ENCODE measurements at regions not wholly inside any gene's neighbourhood (a gene's known extent, or its start where the extent isn't known, plus 50 kb on each side); places are given as distances from the start of the nearest gene placed in this dataset.

DNA sequence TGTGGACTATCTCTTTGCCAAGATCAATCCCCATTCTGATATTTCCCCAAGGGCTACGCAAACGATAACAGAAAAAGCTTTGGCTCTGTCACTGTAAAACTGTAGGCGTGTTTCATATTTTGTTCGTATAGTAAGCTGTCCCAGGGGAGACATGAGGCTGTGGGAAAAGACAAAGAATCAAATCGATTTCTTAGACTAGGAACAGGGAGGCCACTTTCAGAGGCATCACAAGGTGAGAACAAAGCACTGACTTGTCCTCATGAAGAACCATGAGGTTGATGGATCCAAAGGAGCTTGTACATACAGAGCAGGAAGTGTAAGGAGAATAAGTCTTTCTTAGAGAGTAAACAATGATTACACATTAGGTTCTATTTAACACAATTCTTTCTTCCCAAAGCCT, 255.7 kb downstream of the HNMT start:
- H2AFZ ChIP-seq = no peak overlapping the region
- no peaks in the 10 kb centered on the region for H3K79me2 ChIP-seq (ENCODE audit: insufficient read depth)
- no peak overlapping the region for H3K4me3 ChIP-seq
- H3K9me3 ChIP-seq (ENCODE audit: low read depth) = no peaks in the 10 kb centered on the region
- no peak for TF ChIP-seq EZH2 (IDR thresholded peaks at IDR 0.05; ENCODE audit: insufficient read depth, poor library complexity, severe bottlenecking)
- TF ChIP-seq EZH2phosphoT487 (IDR thresholded peaks at IDR 0.05; ENCODE audit: insufficient read depth, low read depth) = no peak
- WGBS, 2 experiments (ENCODE audit: low coverage in 1 of 2, low lambda C conversion rate in 2 of 2, missing lambda C conversion rate in 2 of 2) = 68% methylated on average over 5 of the region's 5 CpGs
- H3K4me2 ChIP-seq (ENCODE audit: unreplicated experiment) = no peak overlapping the region
- in situ Hi-C loops (cut with MboI) = no loop called here
- H3K27me3 ChIP-seq (replicated peaks; ENCODE audit: insufficient read depth) = no peaks in the 10 kb centered on the region
- no peaks in the 10 kb centered on the region for H3K36me3 ChIP-seq (ENCODE audit: low read depth)
- no peak overlapping the region for H3K27ac ChIP-seq
- H4K20me1 ChIP-seq (ENCODE audit: insufficient read depth) = no peaks in the 10 kb centered on the region
- DNase-seq = no peak
- no peak overlapping the region for H3K9ac ChIP-seq
- H3K4me1 ChIP-seq (ENCODE audit: insufficient read depth) = no peaks in the 10 kb centered on the region
- no peaks in the 10 kb centered on the region for H3K9me2 ChIP-seq (ENCODE audit: insufficient read depth)
- H3F3A ChIP-seq (ENCODE audit: insufficient read depth) = no peaks in the 10 kb centered on the region

DNA sequence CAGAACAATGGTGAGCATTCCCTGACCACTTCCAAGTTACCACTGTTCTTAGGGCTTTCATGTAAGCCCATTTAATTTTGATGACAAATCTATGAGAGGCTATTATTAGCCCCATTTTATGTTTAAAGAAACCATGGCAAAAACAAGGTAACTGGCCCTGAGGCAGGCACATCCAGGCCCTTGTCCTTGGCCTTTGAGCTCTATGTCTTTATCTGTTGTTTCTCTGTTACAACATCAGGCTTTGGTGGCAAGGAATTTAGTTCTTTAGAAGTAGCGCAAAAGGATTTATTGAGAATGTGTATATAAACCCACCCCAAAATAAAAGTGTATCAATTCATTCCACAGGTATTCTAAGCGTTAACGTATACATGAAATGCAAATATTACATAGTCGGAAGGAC, 257.1 kb downstream of the HNMT start:
- Histone ChIP-seq H3K36me3 (ENCODE audit: low read depth) (no peaks in the 10 kb centered on the region), H3K79me2 (ENCODE audit: insufficient read depth) (no peaks in the 10 kb centered on the region), H3K4me1 (ENCODE audit: insufficient read depth) (no peaks in the 10 kb centered on the region), H3K4me3 (no peak overlapping the region), H3K4me2 (ENCODE audit: unreplicated experiment) (no peak overlapping the region), H3K9me3 (ENCODE audit: low read depth) (no peaks in the 10 kb centered on the region), H2AFZ (no peak overlapping the region), H3F3A (ENCODE audit: insufficient read depth) (no peaks in the 10 kb centered on the region), H3K9me2 (ENCODE audit: insufficient read depth) (no peaks in the 10 kb centered on the region), H3K9ac (no peak overlapping the region), H3K27me3 (replicated peaks; ENCODE audit: insufficient read depth) (no peaks in the 10 kb centered on the region), H3K27ac (no peak overlapping the region), H4K20me1 (ENCODE audit: insufficient read depth) (no peaks in the 10 kb centered on the region)
- TF ChIP-seq EZH2 (IDR thresholded peaks at IDR 0.05; ENCODE audit: insufficient read depth, poor library complexity, severe bottlenecking) (no peak), EZH2phosphoT487 (IDR thresholded peaks at IDR 0.05; ENCODE audit: insufficient read depth, low read depth) (no peak)
- 92 to 93% methylated on average over 4 of the region's 4 CpGs for WGBS, 2 experiments (ENCODE audit: low coverage in 1 of 2, low lambda C conversion rate in 2 of 2, missing lambda C conversion rate in 2 of 2)
- no peak for DNase-seq
- in situ Hi-C loops (cut with MboI) = no loop called here

DNA sequence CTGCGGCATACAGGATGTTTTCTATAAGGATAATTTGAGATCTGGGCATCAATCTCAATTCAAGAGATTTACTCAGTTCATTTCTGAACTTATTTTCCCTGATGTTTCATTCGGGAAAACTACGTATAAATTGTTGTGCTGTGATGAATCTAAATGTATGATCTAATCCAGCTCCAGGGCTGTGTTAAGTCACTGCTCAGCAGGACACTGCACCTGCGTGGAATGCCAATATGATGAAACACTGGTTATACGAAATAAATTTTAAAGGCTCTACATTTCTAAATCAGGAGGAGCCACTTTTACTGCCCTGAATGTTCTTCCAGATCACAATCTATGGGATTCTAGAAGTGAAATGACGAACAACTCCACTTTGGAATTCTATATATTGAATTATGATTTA, 259.0 kb downstream of the HNMT start:
- no peak for DNase-seq
- Histone ChIP-seq H3K27me3 (replicated peaks; ENCODE audit: insufficient read depth) (no peaks in the 10 kb centered on the region), H4K20me1 (ENCODE audit: insufficient read depth) (no peaks in the 10 kb centered on the region), H3K79me2 (ENCODE audit: insufficient read depth) (no peaks in the 10 kb centered on the region), H2AFZ (no peak overlapping the region), H3K27ac (no peak overlapping the region), H3F3A (ENCODE audit: insufficient read depth) (no peaks in the 10 kb centered on the region), H3K4me1 (ENCODE audit: insufficient read depth) (no peaks in the 10 kb centered on the region), H3K4me3 (no peak overlapping the region), H3K36me3 (ENCODE audit: low read depth) (no peaks in the 10 kb centered on the region), H3K9ac (no peak overlapping the region), H3K4me2 (ENCODE audit: unreplicated experiment) (no peak overlapping the region), H3K9me2 (ENCODE audit: insufficient read depth) (no peaks in the 10 kb centered on the region), H3K9me3 (ENCODE audit: low read depth) (no peaks in the 10 kb centered on the region)
- TF ChIP-seq EZH2phosphoT487 (IDR thresholded peaks at IDR 0.05; ENCODE audit: insufficient read depth, low read depth) = no peak
- no peak for TF ChIP-seq EZH2 (IDR thresholded peaks at IDR 0.05; ENCODE audit: insufficient read depth, poor library complexity, severe bottlenecking)
- in situ Hi-C loops (cut with MboI) = no loop called here
- 59 to 63% methylated on average over 6 of the region's 6 CpGs for WGBS, 2 experiments (ENCODE audit: low coverage in 1 of 2, low lambda C conversion rate in 2 of 2, missing lambda C conversion rate in 2 of 2)

DNA sequence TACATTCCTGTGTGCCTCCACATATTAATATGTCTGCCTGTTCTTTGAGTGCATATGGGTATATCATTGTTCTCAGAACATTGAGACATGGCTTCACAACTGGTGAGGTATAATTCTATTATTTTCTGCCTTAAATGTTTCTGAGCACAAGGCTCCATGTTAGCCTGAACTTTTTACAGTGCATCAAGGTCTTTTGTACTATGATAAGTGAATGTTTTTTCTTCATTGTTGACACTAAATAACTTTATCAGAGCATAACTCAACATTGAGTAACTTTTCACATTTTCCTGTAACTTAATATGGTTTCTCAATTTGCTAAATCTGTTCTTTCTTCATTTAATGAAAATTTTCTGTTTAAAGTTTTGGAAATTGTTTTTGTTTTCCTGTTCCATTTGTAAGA, 262.9 kb downstream of the HNMT start:
- Histone ChIP-seq H3K79me2 (ENCODE audit: insufficient read depth) (no peaks in the 10 kb centered on the region), H3K27me3 (replicated peaks; ENCODE audit: insufficient read depth) (no peaks in the 10 kb centered on the region), H3K36me3 (ENCODE audit: low read depth) (no peaks in the 10 kb centered on the region), H3K4me2 (ENCODE audit: unreplicated experiment) (no peak overlapping the region), H3K9me2 (ENCODE audit: insufficient read depth) (no peaks in the 10 kb centered on the region), H2AFZ (no peak overlapping the region), H3K4me3 (no peak overlapping the region), H3K27ac (no peak overlapping the region), H3F3A (ENCODE audit: insufficient read depth) (no peaks in the 10 kb centered on the region), H4K20me1 (ENCODE audit: insufficient read depth) (no peaks in the 10 kb centered on the region), H3K4me1 (ENCODE audit: insufficient read depth) (no peaks in the 10 kb centered on the region), H3K9ac (no peak overlapping the region), H3K9me3 (ENCODE audit: low read depth) (no peaks in the 10 kb centered on the region)
- DNase-seq = no peak
- in situ Hi-C loops (cut with MboI) = no loop called here
- TF ChIP-seq EZH2phosphoT487 (IDR thresholded peaks at IDR 0.05; ENCODE audit: insufficient read depth, low read depth) = no peak
- TF ChIP-seq EZH2 (IDR thresholded peaks at IDR 0.05; ENCODE audit: insufficient read depth, poor library complexity, severe bottlenecking) = no peak

DNA sequence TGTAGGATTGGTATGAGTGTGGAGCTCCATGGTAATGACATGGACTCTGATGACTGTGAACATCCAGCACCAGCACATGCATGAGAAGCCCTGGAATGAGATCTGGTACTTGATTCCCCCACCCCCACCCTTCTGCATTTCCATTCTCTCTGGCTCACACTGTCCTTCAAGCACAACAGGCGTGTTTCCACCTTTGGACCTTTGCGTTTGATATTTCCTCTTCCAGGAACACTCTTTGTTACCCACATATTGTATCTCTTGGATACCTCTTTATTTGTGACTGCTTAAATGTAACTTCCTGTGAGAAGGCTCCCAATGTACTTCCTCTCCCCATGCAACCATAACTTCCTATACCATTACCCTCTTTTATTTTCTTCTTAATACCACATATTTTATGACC, 263.8 kb downstream of the HNMT start:
- H3F3A ChIP-seq (ENCODE audit: insufficient read depth) = no peaks in the 10 kb centered on the region
- no peak overlapping the region for H3K27ac ChIP-seq
- no peak overlapping the region for H2AFZ ChIP-seq
- H3K4me2 ChIP-seq (ENCODE audit: unreplicated experiment) = no peak overlapping the region
- DNase-seq = no peak
- TF ChIP-seq EZH2 (IDR thresholded peaks at IDR 0.05; ENCODE audit: insufficient read depth, poor library complexity, severe bottlenecking) (no peak), EZH2phosphoT487 (IDR thresholded peaks at IDR 0.05; ENCODE audit: insufficient read depth, low read depth) (no peak)
- no peak overlapping the region for H3K9ac ChIP-seq
- H3K4me3 ChIP-seq = no peak overlapping the region
- no peaks in the 10 kb centered on the region for H3K36me3 ChIP-seq (ENCODE audit: low read depth)
- H3K9me2 ChIP-seq (ENCODE audit: insufficient read depth) = no peaks in the 10 kb centered on the region
- H3K79me2 ChIP-seq (ENCODE audit: insufficient read depth) = no peaks in the 10 kb centered on the region
- 83 to 92% methylated on average over 2 of the region's 2 CpGs for WGBS, 2 experiments (ENCODE audit: low coverage in 1 of 2, low lambda C conversion rate in 2 of 2, missing lambda C conversion rate in 2 of 2)
- H3K4me1 ChIP-seq (ENCODE audit: insufficient read depth) = no peaks in the 10 kb centered on the region
- H4K20me1 ChIP-seq (ENCODE audit: insufficient read depth) = no peaks in the 10 kb centered on the region
- H3K9me3 ChIP-seq (ENCODE audit: low read depth) = no peaks in the 10 kb centered on the region
- no peaks in the 10 kb centered on the region for H3K27me3 ChIP-seq (replicated peaks; ENCODE audit: insufficient read depth)
- in situ Hi-C loops (cut with MboI) = no loop called here

Data from GM23248 (cell line).